ENCODE measurements at regions not wholly inside any gene's neighbourhood (a gene's known extent, or its start where the extent isn't known, plus 50 kb on each side); places are given as distances from the start of the nearest gene placed in this dataset.

- Mint-ChIP-seq H3K27me3 (ENCODE audit: low read depth) (peaks cover 2% of the 10 kb centered on the region), H3K9me3 (ENCODE audit: insufficient read depth) (no peaks in the 10 kb centered on the region), H3K27ac (no peak overlapping the region), H3K36me3 (ENCODE audit: low read depth) (no peaks in the 10 kb centered on the region), H3K4me3 (no peak overlapping the region), H3K4me1 (ENCODE audit: low read depth) (peaks cover 7% of the 10 kb centered on the region)
- CTCF ChIA-PET: no interaction called here
- POLR2A ChIA-PET: no interaction called here
- DNase-seq (peak; percentile 21), ATAC-seq (no peak)
Measured at GRCh38 chr5:168076561-168076991, 214.9 kb upstream of the WWC1 start.

GRCh38 chr5:168085261-168086031 is 206.0 kb upstream of the WWC1 start:
- no peaks in the 10 kb centered on the region for H3K27me3 Mint-ChIP-seq (ENCODE audit: low read depth)
- CTCF ChIA-PET: no interaction called here

GRCh38 chr5:168086104-168086610 is 205.3 kb upstream of the WWC1 start:
- ATAC-seq (no peak), DNase-seq (no peak)
- no peaks in the 10 kb centered on the region for H3K4me1 Mint-ChIP-seq (ENCODE audit: low read depth)
- POLR2A ChIA-PET: no interaction called here
- H3K27ac Mint-ChIP-seq: no peak overlapping the region
- peaks cover 3% of the 10 kb centered on the region for H3K9me3 Mint-ChIP-seq (ENCODE audit: insufficient read depth)
- no peaks in the 10 kb centered on the region for H3K27me3 Mint-ChIP-seq (ENCODE audit: low read depth)
- CTCF ChIA-PET: no interaction called here
- no peaks in the 10 kb centered on the region for H3K36me3 Mint-ChIP-seq (ENCODE audit: low read depth)
- no peak overlapping the region for H3K4me3 Mint-ChIP-seq

More at GRCh38 chr5:168085261-168086031, 206.0 kb upstream of the WWC1 start:
- no peaks in the 10 kb centered on the region for H3K36me3 Mint-ChIP-seq (ENCODE audit: low read depth)
- no peak overlapping the region for H3K4me3 Mint-ChIP-seq
- no peak for DNase-seq
- H3K9me3 Mint-ChIP-seq (ENCODE audit: insufficient read depth): peaks cover 3% of the 10 kb centered on the region
- H3K27ac Mint-ChIP-seq: no peak overlapping the region
- ATAC-seq: no peak
- POLR2A ChIA-PET: no interaction called here
- H3K4me1 Mint-ChIP-seq (ENCODE audit: low read depth): no peaks in the 10 kb centered on the region

GRCh38 chr5:168086746-168087145 is 204.7 kb upstream of the WWC1 start:
- Mint-ChIP-seq H3K36me3 (ENCODE audit: low read depth) (no peaks in the 10 kb centered on the region), H3K27me3 (ENCODE audit: low read depth) (no peaks in the 10 kb centered on the region), H3K9me3 (ENCODE audit: insufficient read depth) (peaks cover 3% of the 10 kb centered on the region), H3K4me1 (ENCODE audit: low read depth) (no peaks in the 10 kb centered on the region), H3K4me3 (no peak overlapping the region), H3K27ac (no peak overlapping the region)
- DNase-seq (no peak), ATAC-seq (no peak)
- POLR2A ChIA-PET: no interaction called here
- CTCF ChIA-PET: no interaction called here

GRCh38 chr5:168088410-168089173 is 202.9 kb upstream of the WWC1 start:
- DNase-seq: no peak
- Mint-ChIP-seq H3K4me1 (ENCODE audit: low read depth) (no peaks in the 10 kb centered on the region), H3K4me3 (no peak overlapping the region), H3K36me3 (ENCODE audit: low read depth) (no peaks in the 10 kb centered on the region), H3K27me3 (ENCODE audit: low read depth) (no peaks in the 10 kb centered on the region), H3K27ac (no peak overlapping the region), H3K9me3 (ENCODE audit: insufficient read depth) (no peaks in the 10 kb centered on the region)
- ChIA-PET POLR2A (no interaction called here), CTCF (no interaction called here)
- ATAC-seq: no peak

- H3K36me3 Mint-ChIP-seq (ENCODE audit: low read depth): no peaks in the 10 kb centered on the region
- ATAC-seq: no peak
- H3K4me1 Mint-ChIP-seq (ENCODE audit: low read depth): no peaks in the 10 kb centered on the region
- ChIA-PET CTCF (no interaction called here), POLR2A (no interaction called here)
- DNase-seq: no peak
- H3K9me3 Mint-ChIP-seq (ENCODE audit: insufficient read depth): no peaks in the 10 kb centered on the region
- H3K27me3 Mint-ChIP-seq (ENCODE audit: low read depth): no peaks in the 10 kb centered on the region
- H3K27ac Mint-ChIP-seq: no peak overlapping the region
- H3K4me3 Mint-ChIP-seq: no peak overlapping the region
Measured at GRCh38 chr5:168089201-168089887, 202.1 kb upstream of the WWC1 start.

GRCh38 chr5:168092209-168093185 is 198.9 kb upstream of the WWC1 start:
- POLR2A ChIA-PET: no interaction called here
- Mint-ChIP-seq H3K27ac (no peak overlapping the region), H3K4me3 (no peak overlapping the region), H3K36me3 (ENCODE audit: low read depth) (no peaks in the 10 kb centered on the region), H3K9me3 (ENCODE audit: insufficient read depth) (no peaks in the 10 kb centered on the region), H3K27me3 (ENCODE audit: low read depth) (no peaks in the 10 kb centered on the region), H3K4me1 (ENCODE audit: low read depth) (no peaks in the 10 kb centered on the region)
- no peak for DNase-seq
- ATAC-seq: no peak
- CTCF ChIA-PET: no interaction called here

DNA sequence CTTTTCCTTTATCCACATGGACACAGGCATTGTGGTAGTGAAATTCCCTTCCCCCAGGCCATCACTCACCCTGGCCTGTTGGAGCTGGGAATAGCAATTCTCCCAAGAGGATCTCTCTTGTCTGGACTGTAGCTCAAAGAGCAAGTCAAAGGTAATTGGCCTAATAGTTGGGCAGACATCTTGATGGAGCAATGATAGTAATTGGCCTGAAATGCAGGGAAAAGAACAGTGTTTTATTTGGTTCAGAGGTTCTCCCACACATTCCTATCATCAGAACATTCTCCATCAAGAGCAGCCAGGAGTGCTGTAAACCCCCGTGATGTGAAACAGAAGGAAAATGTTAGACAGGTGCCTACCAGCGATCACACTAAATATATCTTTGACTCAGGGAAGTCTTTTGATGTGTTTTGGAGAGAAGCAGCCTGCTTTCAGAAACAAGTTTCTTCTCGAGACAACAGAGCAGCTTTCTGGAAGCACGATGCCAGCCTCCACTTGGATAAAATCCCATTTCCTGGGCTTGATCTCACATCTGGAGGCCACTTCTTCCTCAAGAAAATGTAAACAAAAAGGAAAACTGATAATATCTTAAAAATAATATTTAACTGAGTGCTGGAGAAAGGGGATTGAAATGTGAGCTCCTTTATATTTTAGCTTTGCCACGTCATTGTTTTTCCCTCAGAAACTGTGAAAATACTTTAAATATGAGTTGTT is 198.1 kb upstream of the WWC1 start:
- no peak overlapping the region for H3K4me3 Mint-ChIP-seq
- ChIA-PET CTCF (no interaction called here), POLR2A (no interaction called here)
- no peaks in the 10 kb centered on the region for H3K4me1 Mint-ChIP-seq (ENCODE audit: low read depth)
- ATAC-seq (no peak), DNase-seq (no peak)
- no peak overlapping the region for H3K27ac Mint-ChIP-seq
- no peaks in the 10 kb centered on the region for H3K9me3 Mint-ChIP-seq (ENCODE audit: insufficient read depth)
- H3K27me3 Mint-ChIP-seq (ENCODE audit: low read depth): no peaks in the 10 kb centered on the region
- H3K36me3 Mint-ChIP-seq (ENCODE audit: low read depth): no peaks in the 10 kb centered on the region

DNA sequence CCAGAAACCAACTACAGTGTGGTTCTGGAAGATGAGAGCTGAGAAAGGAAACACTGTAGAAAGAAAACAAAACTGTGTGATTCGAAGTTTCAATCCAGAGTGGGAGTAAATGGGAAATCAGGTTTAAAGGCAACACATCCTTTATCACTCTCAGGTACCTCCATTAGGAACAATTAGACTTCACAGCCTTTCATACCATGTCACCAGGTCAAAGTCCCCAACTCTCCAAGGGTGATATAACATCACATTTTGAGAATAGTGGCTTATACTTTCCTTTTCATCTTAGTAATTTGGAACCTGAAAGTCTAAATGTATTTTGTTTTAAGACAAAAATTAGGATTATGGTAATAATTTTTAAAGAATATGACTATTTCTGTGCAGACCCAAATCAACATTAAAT is 194.9 kb upstream of the WWC1 start:
- Mint-ChIP-seq H3K4me1 (ENCODE audit: low read depth) (no peaks in the 10 kb centered on the region), H3K27ac (no peak overlapping the region), H3K27me3 (ENCODE audit: low read depth) (no peaks in the 10 kb centered on the region), H3K36me3 (ENCODE audit: low read depth) (no peaks in the 10 kb centered on the region), H3K9me3 (ENCODE audit: insufficient read depth) (no peaks in the 10 kb centered on the region), H3K4me3 (no peak overlapping the region)
- ChIA-PET POLR2A (no interaction called here), CTCF (no interaction called here)
- ATAC-seq (no peak), DNase-seq (no peak)

DNA sequence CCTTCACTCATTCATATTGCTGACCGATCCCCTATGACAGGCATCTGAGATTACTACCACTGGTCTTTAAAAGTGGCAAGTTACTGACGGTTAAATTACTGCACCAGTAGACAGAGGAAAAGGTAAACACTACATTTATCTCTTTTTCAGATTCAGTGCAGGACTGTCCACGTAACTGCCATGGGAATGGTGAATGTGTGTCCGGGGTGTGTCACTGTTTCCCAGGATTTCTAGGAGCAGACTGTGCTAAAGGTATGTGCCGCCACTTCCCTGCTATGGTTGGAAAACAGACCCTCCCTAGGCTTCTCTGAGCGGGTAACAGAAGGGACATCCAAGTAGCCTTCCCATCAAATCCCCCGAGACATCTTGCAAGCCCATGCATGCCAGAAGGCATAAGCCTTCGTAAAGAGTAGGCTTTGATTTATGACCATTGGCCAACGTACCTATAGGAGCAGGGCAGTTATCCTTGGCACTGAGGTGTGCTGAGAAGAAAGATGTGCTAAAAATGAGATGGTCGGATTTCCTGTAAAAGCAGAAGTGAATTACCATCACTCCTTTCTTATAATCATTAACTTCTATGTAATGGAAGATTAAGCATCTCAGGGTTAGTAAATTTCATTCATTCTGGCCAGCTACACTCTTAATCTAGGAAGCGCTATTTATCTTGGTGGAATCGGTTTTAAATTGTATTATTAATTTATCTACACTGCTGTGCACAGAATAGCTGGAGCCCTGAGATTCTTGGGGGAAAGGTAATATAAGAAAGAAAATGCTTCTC is 193.4 kb upstream of the WWC1 start:
- H3K4me3 Mint-ChIP-seq: no peak overlapping the region
- H3K36me3 Mint-ChIP-seq (ENCODE audit: low read depth): no peaks in the 10 kb centered on the region
- no peaks in the 10 kb centered on the region for H3K9me3 Mint-ChIP-seq (ENCODE audit: insufficient read depth)
- ChIA-PET POLR2A (no interaction called here), CTCF (no interaction called here)
- H3K4me1 Mint-ChIP-seq (ENCODE audit: low read depth): no peaks in the 10 kb centered on the region
- DNase-seq (no peak), ATAC-seq (no peak)
- no peak overlapping the region for H3K27ac Mint-ChIP-seq
- H3K27me3 Mint-ChIP-seq (ENCODE audit: low read depth): no peaks in the 10 kb centered on the region

Measured in activated CD8-positive, alpha-beta T cell treated with anti-CD3 and anti-CD28 coated beads, Interleukin-2, amount 10 ng/mL, durations not matched to agents 7 days and 5 days (primary cell).